WTC11 (cell line): ENCODE measurements at regions not wholly inside any gene's neighbourhood (a gene's known extent, or its start where the extent isn't known, plus 50 kb on each side); places are given as distances from the start of the nearest gene placed in this dataset.

Experiments
- ATAC-seq: fragments of 200-7000 bp; cut with Tn5 transposase; 2 replicates; pipeline ENCODE4 v1.10.0; 2021; ENCODE audit warnings: mild to moderate bottlenecking, moderate library complexity
- CTCF ChIA-PET: fragments of 300-600 bp; sonication (Branson Sonifier 250); formaldehyde crosslinking; loops from one replicate; lab custom pipeline; 2021; ENCODE audit warnings: antibody characterized with exemption; lab: Charles Lee
- POLR2A ChIA-PET: fragments of 350-600 bp; sonication (Branson Sonifier 250); formaldehyde crosslinking; loops from one replicate; lab custom pipeline; 2021; ENCODE audit warnings: antibody characterized with exemption; lab: Charles Lee
- DNase-seq: peaks from one replicate; pipeline ENCODE4 v3.0.0; 2021; ENCODE audit warnings: low spot score
- H3K27ac Mint-ChIP-seq: 2 replicates; pipeline ENCODE4 v1.8.0; 2021; ENCODE audit warnings: mixed read lengths
- H3K27me3 Mint-ChIP-seq: 2 replicates; pipeline ENCODE4 v1.8.0; 2021; ENCODE audit warnings: low read depth, mild to moderate bottlenecking, moderate library complexity, mixed read lengths
- H3K36me3 Mint-ChIP-seq: 2 replicates; pipeline ENCODE4 v1.8.0; 2021; ENCODE audit warnings: mixed read lengths
- H3K4me1 Mint-ChIP-seq: 2 replicates; pipeline ENCODE4 v1.8.0; 2022; ENCODE audit warnings: mixed read lengths
- H3K4me3 Mint-ChIP-seq: 2 replicates; pipeline ENCODE4 v1.8.0; 2021; ENCODE audit warnings: mild to moderate bottlenecking, moderate library complexity, mixed read lengths
- H3K9me3 Mint-ChIP-seq: 2 replicates; pipeline ENCODE4 v1.8.0; 2021; ENCODE audit warnings: mixed read lengths
- ARID4B ChIP-seq: sonication (generic); formaldehyde crosslinking; IDR thresholded peaks from 2 replicates; pipeline ENCODE4 v1.8.0; 2023; ENCODE audit warnings: missing genetic modification reagents, mild to moderate bottlenecking, borderline replicate concordance
- ATF3 ChIP-seq: sonication (generic); formaldehyde crosslinking; conservative IDR thresholded peaks from 2 replicates; pipeline ENCODE4 v1.8.1; 2022; ENCODE audit warnings: mild to moderate bottlenecking, missing genetic modification reagents
- CREM ChIP-seq: sonication (generic); formaldehyde crosslinking; IDR thresholded peaks from 2 replicates; pipeline ENCODE4 v1.8.1; 2022; ENCODE audit warnings: mild to moderate bottlenecking, missing genetic modification reagents, moderate library complexity
- E2F4 ChIP-seq: sonication (generic); formaldehyde crosslinking; IDR thresholded peaks from 2 replicates; pipeline ENCODE4 v1.8.1; 2022; ENCODE audit warnings: low read depth, mild to moderate bottlenecking, moderate library complexity, missing genetic modification reagents, borderline replicate concordance
- FOXJ3 ChIP-seq: sonication (generic); formaldehyde crosslinking; IDR thresholded peaks from 2 replicates; pipeline ENCODE4 v1.9.0; 2021; ENCODE audit warnings: missing genetic modification reagents, mild to moderate bottlenecking, borderline replicate concordance
- FOXP1 ChIP-seq: sonication (generic); formaldehyde crosslinking; IDR thresholded peaks from 2 replicates; pipeline ENCODE4 v1.8.0; 2022; ENCODE audit warnings: missing genetic modification reagents, mild to moderate bottlenecking, moderate library complexity, borderline replicate concordance
- JUN ChIP-seq: sonication (generic); formaldehyde crosslinking; IDR thresholded peaks from 2 replicates; pipeline ENCODE4 v1.8.0; 2023; ENCODE audit warnings: mild to moderate bottlenecking, missing genetic modification reagents
- NFYB ChIP-seq: sonication (generic); formaldehyde crosslinking; conservative IDR thresholded peaks from 2 replicates; pipeline ENCODE4 v1.8.0; 2022; ENCODE audit warnings: low read depth, missing genetic modification reagents
- SMAD3 ChIP-seq: sonication (generic); formaldehyde crosslinking; IDR thresholded peaks from 2 replicates; pipeline ENCODE4 v1.8.0; 2022; ENCODE audit warnings: missing genetic modification reagents, mild to moderate bottlenecking, borderline replicate concordance
- SMAD4 ChIP-seq: sonication (generic); formaldehyde crosslinking; IDR thresholded peaks from 2 replicates; pipeline ENCODE4 v1.8.0; 2022; ENCODE audit warnings: mild to moderate bottlenecking, missing genetic modification reagents
- STAT6 ChIP-seq: sonication (generic); formaldehyde crosslinking; conservative IDR thresholded peaks from 2 replicates; pipeline ENCODE4 v1.8.1; 2023; ENCODE audit warnings: mild to moderate bottlenecking, low read depth, missing genetic modification reagents, moderate library complexity
- ZBTB43 ChIP-seq: sonication (generic); formaldehyde crosslinking; IDR thresholded peaks from 2 replicates; pipeline ENCODE4 v1.8.1; 2023; ENCODE audit warnings: mild to moderate bottlenecking, missing genetic modification reagents
- ZNF138 ChIP-seq: sonication (generic); formaldehyde crosslinking; conservative IDR thresholded peaks from 2 replicates; pipeline ENCODE4 v1.8.1; 2022; ENCODE audit warnings: mild to moderate bottlenecking, moderate library complexity, missing genetic modification reagents
- ZNF532 ChIP-seq: fragments of 250-450 bp; sonication (Bioruptor Pico); IDR thresholded peaks from 2 replicates; pipeline ENCODE4 v1.9.0; 2021; ENCODE audit warnings: mild to moderate bottlenecking, borderline replicate concordance

GRCh38 chr18:40841063-40841462, 1114.0 kb upstream of the PIK3C3 start:
- ChIA-PET CTCF (no interaction called here), POLR2A (no interaction called here)

More at GRCh38 chr18:40841063-40841462, 1114.0 kb upstream of the PIK3C3 start:
- H3K36me3 Mint-ChIP-seq = no peaks in the 10 kb centered on the region
- ATAC-seq (no peak), DNase-seq (no peak)
- no peaks in the 10 kb centered on the region for H3K27me3 Mint-ChIP-seq
- no peak overlapping the region for H3K4me3 Mint-ChIP-seq
- H3K9me3 Mint-ChIP-seq = peaks cover 12% of the 10 kb centered on the region
- H3K4me1 Mint-ChIP-seq = 0 out of 2 replicates have a peak, but pooled peaks cover 5% of the 10 kb centered on the region
- no peak overlapping the region for H3K27ac Mint-ChIP-seq
- TF ChIP-seq ZNF532 (CRISPR knock-in tag) (no peak), ZBTB43 (no peak), JUN (CRISPR knock-in tag) (no peak), SMAD3 (no peak), FOXP1 (CRISPR knock-in tag) (no peak), E2F4 (no peak), NFYB (CRISPR knock-in tag) (no peak), ZNF138 (CRISPR knock-in tag) (no peak), SMAD4 (CRISPR knock-in tag) (no peak), ARID4B (CRISPR knock-in tag) (no peak), ATF3 (CRISPR knock-in tag) (no peak), STAT6 (CRISPR knock-in tag) (no peak), FOXJ3 (CRISPR knock-in tag) (no peak), CREM (no peak)
